ENCODE measurements at regions not wholly inside any gene's neighbourhood (a gene's known extent, or its start where the extent isn't known, plus 50 kb on each side); places are given as distances from the start of the nearest gene placed in this dataset.
A peak's percentile ranks its signal among the peaks of the same experiment; 100 is the strongest.

DNA sequence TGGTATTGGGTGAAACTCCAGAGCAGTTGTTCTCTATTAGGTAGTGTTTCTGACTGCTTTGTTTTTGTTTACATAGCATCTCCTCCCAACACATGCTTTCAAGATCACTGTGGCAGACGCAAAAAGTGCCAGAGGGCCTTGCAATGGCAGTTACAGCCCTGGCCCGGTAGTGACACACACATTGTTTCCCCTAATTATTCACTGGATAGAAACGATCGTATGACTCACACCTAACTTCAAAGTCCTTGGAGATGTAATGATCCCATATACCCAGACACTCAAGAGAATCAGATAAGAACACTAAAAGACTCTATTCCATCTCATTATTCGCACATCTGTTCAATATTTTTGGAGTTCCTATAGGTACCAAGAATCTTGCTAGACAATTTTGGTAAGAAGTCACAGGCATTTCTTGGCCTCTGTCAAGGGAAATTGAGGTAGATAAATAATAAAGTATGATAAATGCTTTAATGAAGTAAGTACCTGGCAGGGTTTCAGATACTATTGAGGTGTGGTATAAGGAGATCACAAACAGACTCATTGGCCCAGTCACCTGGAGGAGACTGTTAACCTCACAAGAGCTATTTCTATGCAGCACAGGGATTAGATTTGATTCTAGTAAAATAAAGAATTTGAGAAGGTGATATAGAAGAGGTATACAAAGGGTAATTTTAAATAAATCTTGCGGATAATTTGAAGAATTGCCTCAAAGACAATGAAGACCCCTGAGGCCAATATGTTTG, 485.3 kb downstream of the SLITRK6 start:
- no peak for TF ChIP-seq CTCF (IDR thresholded peaks at IDR 0.05; ENCODE audit: low read depth, low read length)
- peak; percentile 7 for DNase-seq (ENCODE audit: extremely low read depth, low read depth)

DNA sequence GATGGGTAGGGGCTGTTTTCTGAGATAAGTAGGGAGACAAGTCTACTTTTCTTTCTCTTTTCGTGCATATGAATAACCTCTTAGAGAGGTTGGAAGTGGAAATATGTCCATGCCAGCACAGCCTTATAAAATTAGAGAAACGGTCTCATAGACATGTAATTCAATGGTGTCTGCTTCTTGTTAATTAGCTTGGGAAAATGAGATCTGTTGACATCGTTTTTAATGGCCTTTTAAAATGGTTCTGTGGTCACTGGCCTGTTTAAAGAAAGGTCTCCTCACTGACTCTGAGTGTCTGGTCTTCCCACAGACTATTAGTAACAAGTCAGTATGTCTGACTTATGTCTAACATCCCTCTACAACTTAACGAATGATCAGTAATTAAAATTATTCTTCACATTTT, 487.1 kb downstream of the SLITRK6 start:
- DNase-seq (ENCODE audit: extremely low read depth, low read depth), result no peak
- TF ChIP-seq CTCF (IDR thresholded peaks at IDR 0.05; ENCODE audit: low read depth, low read length), result no peak

DNA sequence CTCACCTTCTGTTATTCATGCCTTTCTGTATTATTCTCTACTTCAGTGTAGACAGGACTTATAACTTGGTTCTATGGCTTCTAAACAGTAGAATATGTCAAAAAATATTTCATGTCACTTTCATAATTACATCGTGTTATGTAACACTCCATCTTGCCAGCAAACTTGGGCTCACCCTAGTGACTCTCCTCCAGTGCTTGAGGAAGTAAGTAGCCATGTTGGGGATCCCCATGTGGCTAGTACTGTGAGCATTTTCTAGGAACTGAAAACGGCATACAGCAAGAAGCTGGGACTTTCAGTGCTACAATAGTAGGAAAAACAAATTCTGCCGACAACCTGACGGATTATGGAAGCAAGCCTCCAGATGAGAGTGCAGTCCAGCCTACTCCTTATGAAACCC, 495.6 kb downstream of the SLITRK6 start:
- no peak for DNase-seq (ENCODE audit: extremely low read depth, low read depth)
- TF ChIP-seq CTCF (IDR thresholded peaks at IDR 0.05; ENCODE audit: low read depth, low read length), result no peak

DNA sequence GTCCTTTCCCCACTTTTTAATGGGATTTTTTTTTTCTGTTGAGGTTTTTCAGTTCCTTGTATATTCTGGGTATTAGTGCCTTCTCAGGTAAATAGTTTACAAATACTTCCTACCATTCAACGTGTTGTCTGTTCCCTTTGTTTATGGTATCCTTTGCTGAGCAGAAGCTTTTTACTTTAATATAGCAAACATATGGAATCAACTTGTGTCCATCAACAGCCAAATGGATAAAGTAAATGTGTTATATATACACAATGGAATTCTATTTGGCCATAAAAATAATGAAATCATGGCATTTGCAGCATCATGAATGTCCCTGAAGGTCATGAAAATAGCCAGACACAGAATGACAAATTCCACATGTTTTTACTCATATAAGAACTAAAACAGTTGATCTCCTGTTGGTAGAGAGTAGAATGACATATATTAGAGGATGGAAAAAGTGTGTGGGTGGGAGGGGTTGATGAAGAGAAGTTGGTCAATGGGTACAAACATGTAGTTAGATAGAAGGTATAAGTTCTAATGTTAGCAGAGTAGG, 500.8 kb downstream of the SLITRK6 start:
- no peak for TF ChIP-seq CTCF (IDR thresholded peaks at IDR 0.05; ENCODE audit: low read depth, low read length)
- no peak for DNase-seq (ENCODE audit: extremely low read depth, low read depth)

GRCh38 chr13:85288698-85289097, 510.5 kb downstream of the SLITRK6 start:
- TF ChIP-seq CTCF (IDR thresholded peaks at IDR 0.05; ENCODE audit: low read depth, low read length), result no peak
- no peak for DNase-seq (ENCODE audit: extremely low read depth, low read depth)

DNA sequence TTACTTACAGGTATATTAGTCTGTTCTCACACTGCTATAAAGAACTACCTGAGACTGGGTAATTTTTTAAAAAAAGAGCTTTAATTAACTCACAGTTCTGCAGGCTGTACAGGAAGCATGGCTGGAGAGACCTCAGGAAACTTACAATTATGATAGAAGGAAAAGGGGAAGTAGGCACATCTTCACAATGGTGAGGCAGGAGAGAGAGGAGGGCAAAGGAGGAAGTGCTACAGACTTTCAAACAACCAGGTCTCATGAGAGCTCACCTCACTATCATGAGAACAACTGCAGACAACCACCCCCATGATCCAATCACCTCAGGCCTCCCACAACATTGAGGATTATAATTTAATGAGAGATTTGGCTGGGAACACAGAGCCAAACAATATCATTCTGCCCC, 511.7 kb downstream of the SLITRK6 start:
- no peak for TF ChIP-seq CTCF (IDR thresholded peaks at IDR 0.05; ENCODE audit: low read depth, low read length)
- DNase-seq (ENCODE audit: extremely low read depth, low read depth), result no peak

DNA sequence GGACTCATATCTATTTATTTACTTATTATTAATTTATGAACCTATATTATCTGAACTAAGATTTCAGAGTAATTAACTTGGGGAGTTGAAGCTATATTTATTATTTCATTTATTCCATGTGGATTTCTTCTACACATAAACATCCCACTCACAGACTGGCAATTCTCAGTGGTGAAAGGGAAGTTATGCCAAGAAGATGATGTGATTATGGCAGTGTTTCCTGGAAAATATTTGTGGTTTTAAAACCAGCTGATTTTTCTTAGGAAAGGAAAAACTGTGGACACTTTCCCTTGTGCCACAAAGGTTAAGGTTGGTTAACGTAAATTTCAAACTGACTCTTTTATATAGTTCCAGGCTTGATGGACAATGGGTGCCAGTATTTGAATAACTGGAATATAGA, 513.1 kb downstream of the SLITRK6 start:
- no peak for DNase-seq (ENCODE audit: extremely low read depth, low read depth)
- no peak for TF ChIP-seq CTCF (IDR thresholded peaks at IDR 0.05; ENCODE audit: low read depth, low read length)

Measured in AG09319 (cell line).